Stimulated activated CD8-positive, alpha-beta memory T cell treated with anti-CD3 and anti-CD28 coated beads, Interleukin-12 subunit alpha, Interleukin-12 subunit beta, amount 100 ng/mL, for 1 hour (primary cell): ENCODE measurements at regions not wholly inside any gene's neighbourhood (a gene's known extent, or its start where the extent isn't known, plus 50 kb on each side); places are given as distances from the start of the nearest gene placed in this dataset.
"Not testable (repeated sequence)": the region's sequence is repeated elsewhere in the genome, so short reads cannot be mapped to it uniquely, and the experiment has no call there.

Source experiments
- DNase-seq: peaks from one replicate; pipeline ENCODE4 v3.0.0-alpha.2; 2020; ENCODE audit warnings: low read depth

- DNase-seq = no peak
Observed at GRCh38 chr4:14111730-14112181, 484.2 kb upstream of the BOD1L1 start.

GRCh38 chr4:14115106-14115505, 487.6 kb upstream of the BOD1L1 start:
- DNase-seq = no peak

- no peak for DNase-seq
Observed at GRCh38 chr4:14117575-14118238, 490.2 kb upstream of the BOD1L1 start.

GRCh38 chr4:14124816-14125215, 497.3 kb upstream of the BOD1L1 start:
- DNase-seq = no peak

GRCh38 chr4:14125375-14126129, 498.0 kb upstream of the BOD1L1 start:
- DNase-seq = no peak

- no peak for DNase-seq
Observed at GRCh38 chr4:14130551-14130950, 503.0 kb upstream of the BOD1L1 start.

- DNase-seq = no peak
Observed at GRCh38 chr4:14131335-14131734, 503.8 kb upstream of the BOD1L1 start.

GRCh38 chr4:14132301-14132700, 504.8 kb upstream of the BOD1L1 start:
- DNase-seq = no peak

- DNase-seq = no peak
Observed at GRCh38 chr4:14138106-14138505, 510.6 kb upstream of the BOD1L1 start.

GRCh38 chr4:14143892-14144291, 516.4 kb upstream of the BOD1L1 start:
- no peak for DNase-seq

- no peak for DNase-seq
Observed at GRCh38 chr4:14149176-14150053, 521.9 kb upstream of the BOD1L1 start.

- no peak for DNase-seq
Observed at GRCh38 chr4:14151101-14151500, 523.6 kb upstream of the BOD1L1 start.

- no peak for DNase-seq
Observed at GRCh38 chr4:14152834-14153519, 525.5 kb upstream of the BOD1L1 start.

- DNase-seq = no peak
Observed at GRCh38 chr4:14155803-14156202, 528.3 kb upstream of the BOD1L1 start.

GRCh38 chr4:14157262-14157661, 529.7 kb upstream of the BOD1L1 start:
- no peak for DNase-seq

GRCh38 chr4:14165222-14165920, 537.8 kb upstream of the BOD1L1 start:
- DNase-seq = no peak

- no peak for DNase-seq
Observed at GRCh38 chr4:14167876-14168510, 540.5 kb upstream of the BOD1L1 start.

- no peak for DNase-seq
Observed at GRCh38 chr4:14168919-14169318, 541.4 kb upstream of the BOD1L1 start.

- no peak for DNase-seq
Observed at GRCh38 chr4:14169460-14169859, 541.9 kb upstream of the BOD1L1 start.

GRCh38 chr4:14169940-14170339, 542.4 kb upstream of the BOD1L1 start:
- not testable (repeated sequence) for DNase-seq

- DNase-seq = no peak
Observed at GRCh38 chr4:14176613-14177012, 549.1 kb upstream of the BOD1L1 start.
